Psoas muscle (tissue), 7 donors: ENCODE measurements at regions not wholly inside any gene's neighbourhood (a gene's known extent, or its start where the extent isn't known, plus 50 kb on each side); places are given as distances from the start of the nearest gene placed in this dataset.

Source experiments
- ATAC-seq, 4 donors: fragments of 200-7000 bp; cut with Tn5 transposase; one replicate each; pipeline ENCODE4 v1.9.1; 2020; ENCODE audit warnings: moderate library complexity in 3 of 4, mild to moderate bottlenecking in 2 of 4
- DNase-seq, 2 donors: peaks; one replicate each; pipeline ENCODE4 v3.0.0-alpha.2; 2020
- H3K27ac ChIP-seq: fragments of 200-600 bp; one replicate; pipeline ENCODE4 v1.8.0; 2022
- H3K27me3 ChIP-seq, 3 donors: fragments of 200-600 bp in 1 of 3; one replicate each; pipeline versions ENCODE4 v1.6.1 to v1.8.0; 2013 to 2022; ENCODE audit warnings: low read length in 2 of 3, mild to moderate bottlenecking in 2 of 3, moderate library complexity in 1 of 3; ENCODE audit not compliant: insufficient read depth in 3 of 3
- H3K36me3 ChIP-seq, 2 donors: fragments of 200-600 bp in 1 of 2; one replicate each; pipeline versions ENCODE4 v1.6.1 to v1.8.0; 2013 to 2022; ENCODE audit warnings: low read depth in 1 of 2, mild to moderate bottlenecking in 1 of 2, moderate library complexity in 1 of 2; ENCODE audit not compliant: insufficient read depth in 1 of 2
- H3K4me1 ChIP-seq: fragments of 200-600 bp; one replicate; pipeline ENCODE4 v1.8.0; 2022
- H3K4me3 ChIP-seq: fragments of 200-600 bp; one replicate; pipeline ENCODE4 v1.8.0; 2022; ENCODE audit warnings: mild to moderate bottlenecking
- H3K9me3 ChIP-seq: fragments of 200-600 bp; one replicate; pipeline ENCODE4 v1.8.0; 2022
- CTCF ChIP-seq: fragments of 200-600 bp; IDR thresholded peaks from one replicate; pipeline ENCODE4 v1.8.0; 2022; ENCODE audit warnings: antibody characterized with exemption
- WGBS, 3 donors: extraction: QIAGEN DNeasy Blood & Tissue Kit; methylation state at CpG; one replicate each; pipeline versions ENCODE4 v1.1.6 to v1.1.7; 2013; 5-methylcytosine and 5-hydroxymethylcytosine counted together
- intact Hi-C, 2 donors: fragments of 100-400 bp; cut with DNase I; formaldehyde crosslinking; loops; one replicate each; pipeline versions ENCODE4 v1.11.0 to v1.14.2; 2022
- donor health status: healthy with polysubstance abuse.
- donor health status: DM: no; HTN: no; CAD: no; lungs with moderate emphysema.
- donor health status: Bipolar disorder and iron deficiency.
- donor health status: healthy.
- donor health status: DM: yes; HTN: yes; CAD: no.
- donor health status: DM: no; HTN: no; CAD: no.
- donor health status: DM: yes; HTN: yes; CAD: no.

GRCh38 chr11:10358696-10359095, 53.8 kb downstream of the ADM start:
- no peaks in the 10 kb centered on the region for H3K9me3 ChIP-seq
- H3K27me3 ChIP-seq, result no peaks in the 10 kb centered on the region
- WGBS, 3 donors, result 87 to 95% (median 94%) methylated on average over 3 to 4 of the region's 4 CpGs
- H3K36me3 ChIP-seq, result no peaks in the 10 kb centered on the region
- peaks cover 12% of the 10 kb centered on the region for H3K4me1 ChIP-seq
- intact Hi-C loops, result no loop called here
- ATAC-seq, result no peak
- no peak overlapping the region for H3K27ac ChIP-seq
- no peak overlapping the region for H3K4me3 ChIP-seq
- no peak for TF ChIP-seq CTCF
- DNase-seq, result no peak

- intact Hi-C loops, result no loop called here
- WGBS, 3 donors, result 87 to 97% (median 89%) methylated on average over 1 of the region's 1 CpG
- Histone ChIP-seq H3K4me1 (peaks cover 7% of the 10 kb centered on the region), H3K27me3 (no peaks in the 10 kb centered on the region), H3K9me3 (no peaks in the 10 kb centered on the region), H3K36me3 (no peaks in the 10 kb centered on the region), H3K4me3 (no peak overlapping the region), H3K27ac (no peak overlapping the region)
- DNase-seq (no peak), ATAC-seq (no peak)
- TF ChIP-seq CTCF, result no peak
These were observed 54.3 kb downstream of the ADM start for GRCh38 chr11:10359171-10359570.

- H3K4me1 ChIP-seq, result no peaks in the 10 kb centered on the region
- DNase-seq, result no peak
- H3K27ac ChIP-seq, result no peak overlapping the region
- no peaks in the 10 kb centered on the region for H3K9me3 ChIP-seq
- ATAC-seq, result no peak
- no peak for TF ChIP-seq CTCF
- H3K27me3 ChIP-seq, result no peaks in the 10 kb centered on the region
- intact Hi-C loops, result loop anchor here in 1 of 2 donors (10.0 kb wide), 1 partner anchor 46 kb away; no protein-coding TSS in a partner anchor
- H3K4me3 ChIP-seq, result no peak overlapping the region
- H3K36me3 ChIP-seq, result no peaks in the 10 kb centered on the region
These were observed 56.0 kb downstream of the ADM start for GRCh38 chr11:10360835-10361234.

GRCh38 chr11:10365045-10365444, 60.2 kb downstream of the ADM start:
- intact Hi-C loops, result loop anchor here in 1 of 2 donors (10.0 kb wide), 1 partner anchor 50 kb away; no protein-coding TSS in a partner anchor
- no peak for ATAC-seq
- H3K27me3 ChIP-seq, result no peaks in the 10 kb centered on the region
- H3K4me3 ChIP-seq, result no peak overlapping the region
- H3K27ac ChIP-seq, result no peak overlapping the region
- no peak for DNase-seq
- no peaks in the 10 kb centered on the region for H3K9me3 ChIP-seq
- no peak for TF ChIP-seq CTCF
- no peaks in the 10 kb centered on the region for H3K36me3 ChIP-seq
- WGBS, 3 donors, result 82 to 91% (median 90%) methylated on average over 5 of the region's 5 CpGs
- peaks cover 11% of the 10 kb centered on the region for H3K4me1 ChIP-seq

GRCh38 chr11:10366568-10367331, 61.9 kb downstream of the ADM start:
- intact Hi-C loops, result loop anchor here in 1 of 2 donors (10.0 kb wide), 1 partner anchor 52 kb away; no protein-coding TSS in a partner anchor
- Histone ChIP-seq H3K4me3 (no peak overlapping the region), H3K27me3 (no peaks in the 10 kb centered on the region), H3K4me1 (peaks cover 11% of the 10 kb centered on the region), H3K36me3 (no peaks in the 10 kb centered on the region), H3K27ac (peak overlapping the region; percentile 77), H3K9me3 (no peaks in the 10 kb centered on the region)
- DNase-seq (peak; percentile 82 to 88), ATAC-seq (peak; percentile 87 to 94 (median 92))
- 9 to 16% (median 13%) methylated on average over 8 of the region's 8 CpGs for WGBS, 3 donors
- peak; percentile 82 for TF ChIP-seq CTCF
